Left renal pelvis (tissue), 4 donors: ENCODE measurements at regions not wholly inside any gene's neighbourhood (a gene's known extent, or its start where the extent isn't known, plus 50 kb on each side); places are given as distances from the start of the nearest gene placed in this dataset.
"Not testable (repeated sequence)": the region's sequence is repeated elsewhere in the genome, so short reads cannot be mapped to it uniquely, and the experiment has no call there.

Experiments
- DNase-seq, 4 donors: peaks; one replicate each; pipeline ENCODE4 v3.0.0-alpha.2; 2013; ENCODE audit warnings: low read depth in 4 of 4, low spot score in 3 of 4

DNA sequence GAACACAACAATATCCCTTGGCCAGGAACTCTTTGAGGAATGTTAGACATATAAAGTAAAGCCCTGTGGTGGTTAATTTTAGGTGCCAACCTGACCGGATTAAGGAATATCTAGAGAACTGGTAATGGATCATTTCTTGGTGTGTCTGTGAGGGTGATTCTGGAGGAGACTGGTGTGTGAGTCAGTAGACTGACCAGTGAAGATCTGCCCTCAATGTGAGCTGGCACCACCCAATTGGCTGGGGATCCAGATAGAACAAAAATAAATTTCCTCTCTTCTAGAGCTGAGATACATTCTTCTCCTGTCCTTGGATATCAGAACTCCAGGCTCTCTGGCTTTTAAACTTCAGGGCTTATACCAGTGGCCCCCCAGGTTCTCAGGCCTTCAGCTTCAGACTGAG lies 56.2 kb upstream of the TNPO1 start:
- no peak for DNase-seq

DNA sequence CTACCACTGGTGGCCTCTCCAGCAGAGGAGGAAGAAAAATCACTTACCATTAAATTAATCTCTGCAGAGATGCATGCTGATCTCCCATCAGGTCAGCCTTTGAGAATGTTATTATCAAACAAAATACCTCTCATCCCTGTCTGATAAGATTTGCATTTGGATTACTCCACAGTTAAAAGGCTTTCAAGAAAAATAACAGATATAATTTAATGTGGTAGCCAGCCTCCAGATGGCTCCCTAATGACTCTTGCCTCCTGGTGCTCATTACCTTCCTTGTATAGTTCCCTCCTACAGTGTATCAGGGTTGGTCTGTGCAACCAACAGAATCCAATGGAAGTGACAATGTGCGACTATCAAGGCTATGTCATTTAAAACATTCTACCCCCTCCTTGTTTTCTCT lies 63.6 kb upstream of the TNPO1 start:
- no peak for DNase-seq

GRCh38 chr5:72749362-72749997 lies 67.0 kb upstream of the TNPO1 start:
- DNase-seq = no peak

- DNase-seq = no peak
These were observed 68.6 kb upstream of the TNPO1 start for GRCh38 chr5:72747826-72748225.

DNA sequence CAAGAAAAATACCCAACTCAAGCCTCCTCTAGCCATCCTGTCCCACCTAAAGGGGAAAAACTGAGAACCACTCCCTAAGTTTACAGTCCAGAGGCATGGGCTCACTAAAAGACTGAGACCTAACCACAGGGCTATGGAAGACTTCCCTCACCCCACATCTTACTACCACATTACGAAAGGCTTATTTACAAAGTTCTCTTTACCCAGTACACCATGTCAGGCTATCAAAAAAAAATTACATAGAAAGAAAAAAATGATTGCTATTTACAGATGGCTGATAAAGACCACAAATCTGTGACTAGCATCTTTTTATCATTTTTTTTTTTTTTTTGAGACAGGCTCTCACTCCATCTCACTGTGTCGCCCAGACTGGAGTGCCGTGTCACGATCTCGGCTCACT lies 69.7 kb upstream of the TNPO1 start:
- no peak for DNase-seq

DNA sequence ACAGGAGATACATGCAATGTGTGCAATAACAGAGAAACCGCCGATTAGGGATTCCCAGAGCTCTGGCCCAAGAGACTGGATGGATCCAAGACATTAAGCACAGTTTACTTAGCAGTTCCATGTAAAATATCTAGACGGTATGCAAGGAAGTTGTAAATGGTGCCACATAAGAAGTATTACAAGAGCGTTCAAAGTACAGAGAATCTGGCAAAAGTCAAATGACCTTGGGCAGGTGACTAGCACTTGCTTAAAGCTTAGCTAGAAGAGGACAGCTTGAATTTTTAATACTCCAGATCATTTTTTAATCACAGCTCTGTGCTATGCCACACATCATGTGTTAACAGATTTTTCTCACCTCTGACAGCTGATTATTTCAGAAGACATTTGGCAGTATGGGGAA lies 72.3 kb upstream of the TNPO1 start:
- no peak for DNase-seq

GRCh38 chr5:72741805-72742204 lies 74.7 kb upstream of the TNPO1 start:
- no peak for DNase-seq

DNA sequence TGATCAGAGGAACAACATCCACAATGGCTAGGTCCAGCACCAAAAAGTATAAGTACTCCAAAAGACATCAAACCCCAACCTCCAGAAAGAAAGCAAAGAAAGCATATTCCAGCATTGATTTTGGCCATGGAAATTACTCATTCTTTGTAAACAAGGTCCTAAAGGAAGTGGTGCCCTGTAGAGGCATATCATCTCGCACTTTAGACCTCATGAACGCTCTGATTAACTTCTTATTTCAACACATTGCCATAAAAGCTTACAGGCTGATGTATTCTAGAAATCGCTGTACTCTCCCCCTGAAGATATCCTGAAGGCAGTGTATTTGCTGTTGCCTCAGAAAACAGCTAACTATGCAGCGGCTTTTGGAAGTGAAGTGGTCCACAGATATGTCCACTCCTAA lies 82.7 kb upstream of the TNPO1 start:
- no peak for DNase-seq

- no peak for DNase-seq
These were observed 92.9 kb upstream of the TNPO1 start for GRCh38 chr5:72723581-72723980.

- no peak for DNase-seq
These were observed 93.5 kb upstream of the TNPO1 start for GRCh38 chr5:72722792-72723452.

DNA sequence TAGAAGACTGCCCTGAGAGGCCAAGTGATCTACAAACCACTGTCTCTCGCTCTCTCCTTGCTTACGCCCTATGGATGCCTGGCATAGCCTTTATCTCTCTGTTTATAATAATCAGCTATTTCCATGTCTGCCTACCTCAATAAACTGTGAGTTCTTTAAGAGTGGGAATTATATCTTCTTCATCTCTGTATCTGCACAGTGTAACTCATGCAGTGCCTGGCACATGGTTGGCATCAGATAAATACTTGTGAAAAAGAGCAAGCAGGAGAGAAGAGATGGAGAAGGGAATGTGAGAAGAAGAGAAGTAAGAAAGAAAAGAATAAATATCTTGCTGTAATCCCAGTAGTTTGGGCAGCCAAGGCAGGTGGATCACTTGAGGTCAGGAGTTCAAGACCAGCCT lies 94.6 kb upstream of the TNPO1 start:
- no peak for DNase-seq

DNA sequence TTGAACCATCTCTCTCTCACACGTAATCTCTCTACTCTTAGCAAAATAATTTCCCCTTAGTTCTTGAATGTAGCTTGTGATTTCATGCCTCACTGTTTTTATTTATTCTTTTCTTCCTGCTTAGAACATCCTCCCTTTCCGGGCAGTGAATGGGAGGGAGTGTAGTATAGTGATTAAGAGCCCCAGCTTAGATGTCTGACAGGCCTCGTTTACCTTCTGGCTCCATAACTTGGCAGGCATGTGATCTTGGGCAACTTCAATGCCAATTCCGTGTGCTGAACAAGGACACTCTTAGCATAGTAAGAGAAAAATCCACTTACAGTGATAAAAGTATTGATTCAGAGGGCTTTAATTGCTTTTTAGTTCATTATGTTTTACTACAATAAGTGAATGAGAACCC lies 96.3 kb upstream of the TNPO1 start:
- DNase-seq = no peak

DNA sequence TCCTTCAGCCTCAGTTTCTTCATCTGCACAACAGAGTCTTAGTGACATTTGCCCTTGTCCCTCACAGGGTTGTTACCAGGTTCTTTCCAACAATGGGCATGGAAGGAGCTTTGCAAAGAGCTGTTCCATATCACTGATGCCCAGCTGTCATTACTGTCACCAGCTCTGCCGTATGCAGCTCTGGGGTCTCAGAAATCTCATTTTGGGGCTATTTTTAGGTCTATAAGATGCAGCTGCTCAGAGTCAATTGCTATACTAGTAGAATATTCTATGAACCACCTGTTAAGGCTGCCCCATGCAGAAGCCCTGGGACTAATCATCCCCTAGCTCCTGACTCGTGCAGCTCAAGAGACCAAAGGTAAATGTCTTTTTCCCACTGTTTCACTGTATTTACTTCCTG lies 105.1 kb upstream of the TNPO1 start:
- DNase-seq = no peak

DNA sequence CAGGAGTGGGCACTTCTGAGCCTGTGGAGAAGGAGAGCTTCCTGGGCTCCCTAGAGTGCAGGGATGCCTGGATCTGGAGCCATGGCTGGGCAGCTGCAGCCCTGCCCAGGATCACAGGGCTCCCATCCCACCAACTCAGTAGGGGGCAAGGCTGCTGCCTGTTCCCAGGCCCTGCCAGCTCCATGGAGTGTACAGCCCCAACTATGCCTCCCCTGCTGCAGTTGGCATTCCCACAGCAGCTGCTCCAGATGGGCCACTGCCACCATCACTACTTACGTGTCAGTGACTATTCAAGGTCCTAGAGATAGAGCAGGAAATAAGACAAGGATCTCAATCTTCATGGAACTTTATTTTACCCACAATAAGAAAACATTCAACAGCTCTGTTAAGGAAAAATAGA lies 107.1 kb upstream of the TNPO1 start:
- no peak for DNase-seq

DNA sequence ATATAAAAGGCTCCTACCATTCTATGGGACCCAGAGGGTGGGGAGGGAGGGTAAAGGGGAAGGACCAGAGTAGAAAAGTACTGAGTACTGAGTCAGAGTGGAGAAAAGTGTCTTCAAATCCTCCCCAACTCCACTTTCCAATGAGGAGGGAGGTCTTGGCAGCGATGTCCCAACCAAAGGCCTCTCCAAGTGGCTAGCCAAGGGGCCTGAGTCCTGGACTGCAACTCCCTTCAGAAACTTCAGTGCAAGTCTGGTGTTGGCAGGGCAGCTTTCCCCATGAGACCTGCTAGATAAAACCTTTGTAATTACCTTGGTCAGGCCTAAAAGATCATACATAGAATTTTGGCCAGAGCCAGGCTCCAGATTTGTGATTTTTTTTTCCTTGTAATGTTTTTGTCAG lies 111.3 kb upstream of the TNPO1 start:
- DNase-seq = no peak

- no peak for DNase-seq
These were observed 112.6 kb upstream of the TNPO1 start for GRCh38 chr5:72703876-72704275.

GRCh38 chr5:72702881-72703434 lies 113.5 kb upstream of the TNPO1 start:
- DNase-seq = no peak

GRCh38 chr5:72702105-72702504 lies 114.4 kb upstream of the TNPO1 start:
- not testable (repeated sequence) for DNase-seq

DNA sequence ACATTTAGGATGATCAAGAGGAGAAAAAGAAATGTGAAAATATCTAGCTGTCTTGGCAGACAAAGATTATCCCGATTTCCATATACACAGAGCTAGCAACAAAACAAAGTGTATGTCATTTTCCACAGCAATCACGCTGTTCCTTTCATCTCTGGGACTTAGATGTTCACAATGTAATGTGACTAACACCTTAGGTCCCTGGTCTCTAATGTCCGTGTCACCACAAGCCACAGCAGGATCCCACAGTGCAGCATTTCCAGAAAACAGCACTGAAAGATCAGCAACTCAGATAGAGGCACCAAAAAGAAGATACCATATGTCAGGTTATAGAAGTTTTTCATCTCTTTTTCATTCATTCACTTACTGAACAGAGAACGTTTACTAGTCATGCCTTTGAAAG lies 118.0 kb upstream of the TNPO1 start:
- no peak for DNase-seq

DNA sequence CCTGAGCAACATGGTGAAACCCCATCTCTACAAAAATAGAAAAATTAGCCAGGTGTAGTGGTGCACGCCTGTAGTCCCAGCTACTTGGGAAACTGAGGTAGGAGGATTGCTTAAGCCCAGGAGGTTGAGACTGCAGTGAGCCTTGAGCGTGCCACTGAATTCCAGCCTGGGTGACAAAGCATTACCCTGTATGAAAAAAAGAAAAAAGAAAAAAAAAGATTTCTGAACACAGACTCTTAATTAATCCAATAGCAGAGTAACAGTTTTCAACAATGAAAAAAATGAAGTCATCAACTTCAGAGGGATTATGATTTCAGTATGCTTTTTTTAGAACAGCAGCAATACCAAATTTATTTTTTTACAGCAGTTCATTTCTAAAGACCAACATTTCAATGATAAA lies 118.8 kb upstream of the TNPO1 start:
- no peak for DNase-seq

DNA sequence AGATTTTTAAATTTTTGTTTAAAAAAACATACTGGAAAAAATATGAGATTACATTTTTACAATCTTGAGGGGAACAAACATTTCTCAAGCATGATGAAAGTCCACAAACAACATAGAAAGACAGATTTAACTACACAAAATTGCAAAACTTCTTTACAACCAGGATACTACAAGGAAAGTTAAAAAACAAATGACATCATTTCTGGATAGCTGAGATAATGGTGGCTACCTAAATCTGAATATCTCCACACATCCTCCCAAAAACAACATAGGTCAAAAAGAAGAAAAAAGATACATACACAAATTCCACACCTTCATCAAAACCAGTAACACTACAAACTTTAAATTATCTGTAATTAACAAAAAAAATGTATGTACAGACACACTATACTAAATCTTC lies 120.8 kb upstream of the TNPO1 start:
- DNase-seq = no peak

DNA sequence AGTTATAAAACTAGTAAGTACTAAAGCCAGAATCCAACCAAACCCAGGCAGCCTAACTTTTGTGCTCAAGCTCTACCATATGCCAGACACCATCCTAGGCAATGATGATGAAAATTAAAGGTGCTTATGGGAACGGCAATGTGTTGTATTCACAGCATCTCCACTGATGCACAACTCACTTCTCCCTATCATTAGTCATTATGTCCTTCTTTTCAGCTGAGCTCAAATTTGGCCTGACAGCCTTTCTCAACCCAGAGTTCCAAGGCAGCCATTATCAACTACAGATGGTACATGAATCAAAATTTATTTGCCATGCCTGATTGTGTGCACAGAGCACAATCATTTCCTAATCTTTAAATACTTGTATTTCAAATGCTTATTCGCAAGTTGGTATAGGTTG lies 121.6 kb upstream of the TNPO1 start:
- no peak for DNase-seq
